Dermis microvascular lymphatic vessel endothelial cell (primary cell): ENCODE measurements at regions not wholly inside any gene's neighbourhood (a gene's known extent, or its start where the extent isn't known, plus 50 kb on each side); places are given as distances from the start of the nearest gene placed in this dataset.

ENCODE experiments used
- DNase-seq, 2 donors: peaks; one replicate each; pipeline versions ENCODE4 v3.0.0 to v3.0.0-alpha.2; 2010; ENCODE audit warnings: low read depth in 2 of 2

DNA sequence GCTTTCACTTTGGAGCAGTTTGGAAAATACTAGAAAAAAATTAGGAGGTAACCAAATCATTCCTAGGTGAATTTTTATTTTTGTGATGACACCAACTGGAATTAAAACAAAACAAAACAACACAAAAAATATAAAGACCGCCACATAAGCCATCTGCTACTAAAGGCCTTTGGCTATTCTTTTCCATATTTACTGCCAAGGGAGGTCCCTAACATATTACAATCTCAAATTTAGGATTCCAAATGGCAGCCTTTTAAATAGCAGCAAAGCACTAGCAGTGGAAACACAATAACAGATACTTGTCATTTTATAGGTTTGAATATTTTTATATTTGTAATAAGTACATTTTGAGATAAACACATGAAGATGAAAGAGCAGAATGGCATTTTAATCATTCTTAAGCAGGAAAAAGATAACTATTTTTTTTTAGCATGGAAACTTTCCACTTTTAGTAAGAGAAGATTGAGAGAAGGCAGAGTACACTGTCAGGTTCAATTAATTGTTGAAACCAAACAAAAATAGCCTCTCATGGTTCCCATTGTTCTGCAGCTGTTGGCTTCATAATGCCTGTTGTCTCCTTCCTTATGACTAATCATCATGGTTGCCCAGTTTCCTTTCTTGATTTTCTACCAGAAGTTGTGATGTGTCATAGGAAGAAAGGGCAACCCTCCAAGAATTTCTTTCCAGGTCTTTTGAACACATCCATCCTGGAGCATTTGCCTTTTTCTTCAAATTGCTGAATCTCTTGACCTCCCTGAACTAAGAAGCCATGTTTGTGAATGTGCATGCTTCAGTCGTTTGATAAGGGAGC, 219.0 kb upstream of the EMCN start:
- peak; percentile 25 to 97 for DNase-seq

DNA sequence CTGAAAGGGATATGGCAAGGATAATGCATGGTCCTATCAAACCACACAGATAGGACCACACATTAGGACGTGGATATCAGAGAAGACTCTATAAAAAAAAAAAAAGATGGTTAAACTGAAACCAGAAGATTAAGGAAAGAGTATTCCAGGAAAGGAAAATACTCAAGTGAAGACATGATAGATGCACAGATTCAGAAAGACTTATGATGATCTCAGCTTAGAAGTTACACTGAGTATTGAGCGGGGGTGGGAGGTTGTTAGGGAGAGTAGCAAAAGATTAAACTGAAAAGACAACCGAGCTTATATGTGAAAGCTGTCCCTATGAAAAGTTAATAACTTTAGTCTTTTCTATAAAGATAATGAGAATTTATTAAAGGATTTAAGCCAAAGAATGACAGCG, 211.0 kb upstream of the EMCN start:
- no peak for DNase-seq

DNA sequence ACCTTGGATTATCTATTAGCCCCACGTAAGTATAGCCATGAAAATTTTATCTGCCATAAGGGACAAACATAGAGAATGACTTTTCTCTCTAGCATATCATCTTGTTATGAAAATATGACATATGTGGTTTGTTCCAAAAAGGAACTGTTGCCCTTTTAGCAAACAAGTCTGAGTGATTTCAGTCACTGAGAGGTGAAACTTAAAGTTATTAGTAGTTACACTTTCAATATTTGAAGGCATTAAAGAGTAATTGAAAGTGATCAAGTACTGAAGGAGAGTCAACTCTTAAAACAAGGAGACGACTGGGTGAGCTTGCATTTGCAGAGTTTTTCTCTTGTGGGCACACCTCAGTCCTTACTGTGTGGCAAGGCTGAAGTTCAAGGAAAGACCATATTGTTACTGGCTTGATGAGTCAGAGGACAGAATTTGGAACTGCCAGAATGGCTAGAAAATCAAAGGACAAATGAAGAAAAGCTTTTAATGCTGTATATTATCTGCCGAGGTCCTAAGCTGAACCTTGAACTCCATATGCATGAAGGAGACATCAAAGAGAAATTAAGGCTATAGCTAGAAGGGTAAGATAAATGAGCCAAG, 205.1 kb upstream of the EMCN start:
- DNase-seq = no peak

DNA sequence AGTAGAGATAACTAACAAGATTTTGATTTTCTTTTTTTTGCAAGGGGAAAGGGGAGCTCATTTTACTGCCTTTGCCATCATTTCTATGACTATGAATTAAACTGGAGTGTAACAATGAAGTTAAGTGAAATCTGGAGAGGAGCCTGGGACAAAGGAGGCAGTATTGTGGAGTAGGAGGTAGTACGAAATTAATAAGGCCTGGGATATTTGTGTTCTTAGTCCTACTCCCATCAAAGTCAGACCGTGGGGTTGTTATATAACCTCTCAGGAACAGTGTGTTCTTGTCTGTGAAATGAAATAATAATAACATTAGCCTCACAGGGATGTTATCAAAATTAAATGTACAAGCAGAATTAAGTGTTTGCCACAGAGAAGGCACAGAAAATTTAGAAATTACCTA, 204.3 kb upstream of the EMCN start:
- DNase-seq = no peak

DNA sequence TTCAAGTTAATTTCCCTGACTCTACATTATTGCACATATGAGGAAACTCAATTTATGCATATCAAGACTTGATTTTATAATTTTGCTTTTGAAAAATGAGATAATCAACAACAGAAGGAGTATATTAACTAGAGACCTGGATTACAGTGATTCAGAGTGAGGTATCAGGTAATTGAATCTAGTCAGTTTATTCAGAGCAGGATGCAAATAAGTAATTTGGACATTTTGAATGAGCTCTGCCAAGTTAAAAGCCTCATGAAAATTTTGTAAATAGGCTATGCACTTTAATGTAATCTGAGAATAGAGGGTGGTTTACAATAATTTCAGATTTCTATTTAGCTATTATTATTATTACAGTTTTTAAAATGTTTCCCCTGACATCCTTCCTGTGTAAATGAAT, 203.7 kb upstream of the EMCN start:
- DNase-seq = no peak

DNA sequence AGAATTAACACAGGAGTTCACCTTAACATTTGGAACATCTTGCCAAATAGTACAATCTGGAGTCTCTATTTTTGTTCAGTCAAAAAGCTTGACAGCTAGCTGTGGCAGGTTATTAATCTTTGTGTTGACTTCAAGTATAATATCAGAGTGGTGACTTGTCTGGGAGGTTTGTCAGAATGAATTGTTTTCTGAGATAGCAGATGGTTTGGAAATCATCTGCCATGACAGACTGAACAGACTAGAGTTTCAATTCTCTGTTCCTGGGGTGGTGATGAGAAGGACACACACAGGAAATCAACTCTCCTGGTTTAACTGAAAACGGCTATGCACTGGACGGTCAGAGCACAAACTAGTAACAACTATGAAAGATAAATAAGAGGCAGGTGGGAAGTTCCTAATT, 203.3 kb upstream of the EMCN start:
- no peak for DNase-seq

DNA sequence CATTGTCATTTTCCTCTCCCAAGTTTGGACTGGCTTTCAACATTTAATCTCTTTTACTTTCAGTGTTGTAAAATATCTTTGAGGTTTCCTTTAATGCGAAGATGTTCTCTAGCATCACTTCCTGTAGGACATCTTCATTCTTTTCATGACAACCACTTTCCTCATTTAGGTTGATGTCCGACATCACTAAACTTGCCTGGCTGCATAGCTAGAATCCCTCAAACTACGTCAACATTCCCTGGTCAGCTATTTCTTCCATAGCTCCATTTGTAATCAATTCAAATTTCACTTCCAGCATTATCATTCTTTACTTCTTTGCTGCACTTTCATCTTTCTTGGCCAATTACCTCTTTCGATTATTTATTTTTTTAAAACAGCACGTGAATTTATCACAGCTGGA, 198.6 kb upstream of the EMCN start:
- no peak for DNase-seq

DNA sequence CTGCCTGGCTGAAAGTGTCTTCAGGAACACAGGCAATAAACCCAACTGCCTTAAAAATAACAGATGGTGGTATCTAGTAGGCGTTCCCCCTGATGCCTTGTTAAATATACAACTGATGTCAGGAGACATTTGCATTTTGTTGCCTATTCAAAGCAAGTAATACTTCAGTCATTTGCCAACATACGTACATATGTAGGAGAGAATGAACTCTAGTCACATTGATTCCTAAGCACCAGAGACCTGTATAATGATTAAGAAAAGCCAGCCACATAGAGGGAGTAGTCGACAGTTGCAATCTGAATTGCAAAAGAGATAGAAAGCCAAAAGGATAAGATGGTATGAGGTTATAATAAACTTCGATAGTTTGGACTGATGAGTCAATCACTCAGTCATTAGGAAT, 191.0 kb upstream of the EMCN start:
- no peak for DNase-seq

DNA sequence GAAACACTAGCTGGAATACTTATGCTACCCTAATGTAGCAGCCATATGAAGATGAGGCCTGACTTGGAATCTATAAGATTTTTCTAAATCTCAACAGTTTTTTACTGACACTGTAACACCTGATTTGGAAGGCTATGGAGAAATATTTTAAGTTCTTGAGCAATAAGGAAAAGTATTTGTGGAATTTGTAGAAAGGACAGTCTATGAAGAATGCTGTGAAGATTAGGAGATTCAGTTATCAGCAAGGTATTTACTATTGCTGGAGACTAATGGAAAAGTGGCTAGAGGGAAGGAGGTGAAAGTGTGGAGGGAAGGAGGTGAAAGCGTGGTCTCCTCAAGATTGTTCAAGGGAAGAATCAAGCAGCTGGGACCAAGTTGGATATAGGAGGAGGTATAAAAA, 190.0 kb upstream of the EMCN start:
- no peak for DNase-seq

DNA sequence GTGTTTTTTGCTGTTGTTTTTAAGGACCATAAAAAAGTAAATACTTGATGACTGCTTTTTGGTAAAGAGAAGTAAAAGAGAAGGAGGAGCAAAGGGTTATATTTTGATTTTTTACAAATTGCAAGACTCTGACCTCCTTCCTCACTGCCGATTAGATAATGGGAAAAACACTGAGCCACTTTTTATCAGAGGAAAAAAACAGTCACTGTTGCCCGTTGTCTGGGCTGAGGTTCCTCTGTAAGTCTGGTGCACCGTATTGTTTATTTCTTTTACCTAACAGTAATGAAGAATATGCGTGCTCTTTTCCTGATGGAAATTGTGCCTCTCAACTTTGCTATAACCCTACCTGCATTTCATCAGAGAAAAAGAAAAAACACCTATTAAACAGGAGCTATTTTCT, 178.7 kb upstream of the EMCN start:
- peak in 1 of 2 donors; percentile 59 for DNase-seq

DNA sequence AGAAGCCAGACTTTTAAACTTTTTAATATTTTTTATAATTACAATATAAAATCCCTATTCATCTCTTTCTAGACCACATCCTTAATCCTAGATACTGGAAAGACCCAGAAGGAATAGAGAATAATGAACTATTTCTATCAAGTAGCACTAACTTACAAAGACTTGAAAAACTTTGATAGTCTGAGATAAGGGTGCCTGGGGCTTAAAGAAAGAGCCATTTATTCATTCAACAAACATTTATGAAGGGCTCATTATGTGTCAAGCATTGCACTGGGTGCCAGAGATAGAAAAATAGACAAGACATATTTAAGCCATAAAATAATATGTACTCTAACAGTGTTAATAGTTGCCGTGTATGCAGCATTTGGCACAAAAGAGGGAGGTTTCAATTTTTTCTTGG, 178.0 kb upstream of the EMCN start:
- DNase-seq = no peak

DNA sequence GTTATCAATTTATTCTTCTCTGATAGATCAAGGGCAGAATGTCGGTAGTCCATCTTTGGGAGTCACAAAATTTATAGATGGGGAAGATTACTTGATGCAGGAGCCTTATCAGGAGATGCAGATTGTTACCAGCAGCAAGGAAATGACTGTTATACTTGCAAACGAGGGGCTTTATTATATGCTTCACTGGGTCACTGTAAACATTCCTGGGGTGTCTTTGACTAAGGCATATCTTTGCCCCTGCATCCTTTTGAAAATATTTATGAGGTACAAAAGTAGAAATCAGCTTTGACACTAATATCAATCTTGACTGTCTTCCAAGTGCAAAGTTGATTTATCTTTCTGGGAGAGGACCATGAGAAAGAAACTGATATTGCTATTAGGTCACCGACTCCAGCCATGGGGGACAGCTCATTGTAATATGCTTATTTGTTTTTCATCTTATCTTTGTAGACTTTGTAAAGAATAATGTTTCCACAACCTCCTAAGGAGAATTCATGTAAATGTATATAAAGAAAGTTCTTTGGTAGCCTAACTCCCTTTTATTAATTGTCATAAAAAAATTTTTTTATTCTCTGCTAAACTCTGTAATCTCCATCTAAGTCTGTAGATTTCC, 177.3 kb upstream of the EMCN start:
- peak in 1 of 2 donors; percentile 77 for DNase-seq

DNA sequence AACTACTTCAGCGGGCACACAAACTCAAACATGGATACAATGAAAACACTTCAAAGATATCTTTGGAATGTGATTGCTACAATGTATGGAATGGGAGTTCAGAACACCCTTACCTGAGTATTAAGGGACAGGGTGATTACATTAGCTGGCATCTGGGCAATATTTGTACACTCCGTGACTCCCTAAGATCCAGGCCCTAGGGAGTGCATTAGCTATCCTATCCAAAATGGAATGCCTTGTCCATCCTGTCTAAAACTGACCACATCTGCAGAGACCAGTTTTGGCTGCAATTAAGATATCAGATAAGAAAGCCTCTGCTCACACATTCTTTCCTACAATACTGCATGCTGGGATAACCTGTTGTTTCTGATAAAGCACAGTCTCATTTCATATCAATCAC, 176.6 kb upstream of the EMCN start:
- peak in 1 of 2 donors; percentile 2 for DNase-seq

DNA sequence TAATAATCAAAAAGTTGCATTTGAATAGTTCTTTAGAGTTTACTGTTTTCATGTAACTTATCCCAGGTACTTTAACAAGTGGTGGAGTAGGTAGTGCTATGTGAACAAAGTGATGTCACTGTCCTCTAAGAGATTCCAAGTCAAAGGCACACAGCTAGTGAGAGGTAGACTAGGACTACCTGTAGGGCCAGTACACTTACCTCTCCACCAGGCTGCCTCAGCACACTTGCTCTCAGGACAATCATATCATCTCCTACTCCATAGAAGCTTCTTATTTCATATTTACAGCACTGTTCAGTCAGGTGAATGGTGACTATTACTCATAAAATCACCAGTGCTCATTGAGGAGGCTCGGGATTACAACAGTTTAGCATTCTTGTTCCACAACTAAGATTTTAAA, 173.0 kb upstream of the EMCN start:
- no peak for DNase-seq

DNA sequence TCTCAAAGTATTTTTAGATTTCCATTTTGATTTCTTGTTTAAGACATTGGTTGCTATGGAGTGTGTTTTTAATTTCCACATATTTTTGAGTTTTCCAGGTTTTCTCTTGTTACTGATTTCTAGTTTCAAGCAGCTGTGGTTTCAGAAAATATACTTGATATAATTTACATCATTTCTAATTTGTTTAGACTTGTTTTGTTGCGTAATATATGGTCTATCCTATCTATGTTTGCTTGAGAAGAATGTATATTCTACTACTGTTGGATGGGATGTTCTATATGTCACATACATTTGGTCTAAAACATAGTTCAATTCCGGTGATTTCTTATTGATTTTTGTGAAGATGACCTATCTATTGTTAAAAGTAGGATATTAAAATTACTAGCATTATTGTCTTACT, 170.5 kb upstream of the EMCN start:
- DNase-seq = no peak

DNA sequence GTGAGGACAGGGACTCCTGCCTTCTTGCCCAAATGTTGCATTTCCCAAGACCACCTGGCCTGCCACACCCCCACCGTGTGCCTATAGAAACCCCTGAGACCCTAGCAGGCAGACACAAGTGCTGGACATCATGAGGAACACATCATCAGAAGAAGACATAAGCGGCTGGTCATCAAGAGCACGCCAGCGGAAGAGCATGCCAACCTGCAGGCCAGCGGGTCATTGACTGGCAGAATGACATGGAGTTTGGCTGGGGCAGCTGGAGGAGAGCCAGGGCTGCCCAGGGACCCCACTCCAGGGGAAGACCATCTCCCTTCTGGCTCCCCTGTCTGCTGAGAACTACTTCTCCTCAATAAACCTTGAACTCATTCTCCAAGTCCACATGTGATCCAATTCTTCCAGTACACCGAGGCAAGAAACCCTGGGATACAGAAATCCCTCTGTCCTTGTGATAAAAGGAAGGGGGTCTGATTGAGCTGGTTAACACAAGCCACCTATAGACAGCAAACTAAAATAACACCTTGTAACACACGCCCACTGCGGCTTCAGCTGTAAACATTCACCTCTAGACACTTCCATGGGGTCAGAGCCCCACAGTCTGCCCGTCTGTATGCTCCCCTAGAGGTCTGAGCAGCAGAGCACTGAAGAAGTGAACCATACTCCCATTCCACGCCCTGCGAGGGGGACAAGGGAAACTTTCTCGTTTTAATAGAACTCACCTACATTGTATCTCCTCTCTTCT, 164.8 kb upstream of the EMCN start:
- DNase-seq = no peak

DNA sequence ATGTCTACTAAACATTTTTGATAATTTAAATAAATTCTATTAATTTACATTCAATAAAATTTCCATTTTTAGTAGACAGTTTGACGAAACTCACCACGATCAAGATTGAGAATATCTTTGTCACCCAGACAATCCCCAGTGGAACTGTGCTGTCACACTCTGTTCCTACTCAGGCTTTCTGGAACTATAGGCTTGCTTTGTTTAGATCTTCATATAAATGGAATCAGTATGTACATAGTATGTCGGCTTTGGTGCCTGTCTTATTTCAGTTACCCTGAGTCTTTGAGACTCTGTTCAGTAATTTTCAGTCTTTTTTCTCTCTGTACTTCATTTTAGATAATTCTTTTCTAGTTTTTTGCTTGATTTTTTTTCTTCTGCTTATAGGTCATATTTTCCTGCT, 163.5 kb upstream of the EMCN start:
- DNase-seq = no peak

DNA sequence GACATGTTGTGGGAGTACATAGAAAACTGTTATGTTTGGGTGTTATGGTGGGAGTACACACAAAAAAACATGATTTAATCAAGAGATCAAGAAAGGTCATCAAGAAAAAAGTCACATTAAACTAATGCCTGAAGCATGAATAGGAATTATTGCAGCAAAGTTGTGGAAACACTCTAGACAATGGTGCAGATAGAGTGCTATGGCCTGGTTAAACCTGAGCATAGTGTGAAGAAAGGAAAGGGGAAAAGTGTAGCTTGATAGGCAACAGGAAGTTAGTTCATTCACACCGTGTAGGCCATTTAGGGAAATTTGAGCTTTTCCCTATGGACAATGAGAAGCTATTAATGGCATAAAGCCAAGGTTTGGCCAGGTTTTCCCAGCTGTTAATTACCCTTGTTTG, 162.1 kb upstream of the EMCN start:
- DNase-seq = peak in 1 of 2 donors; percentile 29

DNA sequence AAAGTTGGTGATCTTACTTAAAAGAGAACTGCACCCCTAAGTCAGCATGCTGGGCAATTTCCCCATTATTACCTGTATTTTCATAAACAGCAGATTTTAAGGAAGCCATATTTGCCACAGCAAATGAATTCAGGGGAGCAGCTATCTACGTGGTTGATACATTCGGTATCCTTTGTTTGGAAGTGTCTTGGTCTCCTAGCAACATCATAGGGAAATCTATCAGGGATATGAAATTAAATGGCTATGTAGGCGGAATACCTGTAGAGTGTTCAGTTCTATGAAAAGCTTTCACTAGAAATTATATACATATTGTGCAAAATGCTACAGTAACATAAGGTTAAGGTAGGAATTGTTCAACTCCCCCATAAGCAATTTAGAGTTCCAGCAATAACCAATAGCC, 157.2 kb upstream of the EMCN start:
- DNase-seq = no peak

DNA sequence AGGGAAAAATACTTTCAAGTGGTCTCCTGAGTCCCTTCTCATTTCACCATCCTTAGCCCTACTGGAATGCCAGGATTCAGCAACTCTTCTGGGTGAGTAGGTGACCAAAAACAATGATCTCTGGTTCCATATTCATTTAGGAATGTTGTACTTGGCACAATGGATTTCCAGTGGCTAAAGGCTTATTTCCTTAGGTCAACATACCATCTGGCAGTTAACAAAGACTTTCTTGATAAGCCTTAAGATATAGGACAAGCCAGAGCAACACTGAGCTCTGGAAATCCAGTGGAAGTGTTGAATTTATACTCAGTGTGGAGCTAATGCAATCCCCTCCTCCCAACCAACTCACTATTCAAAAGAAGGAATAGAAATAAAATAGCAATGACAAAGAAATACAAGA, 139.4 kb upstream of the EMCN start:
- DNase-seq = peak; percentile 20 to 93

DNA sequence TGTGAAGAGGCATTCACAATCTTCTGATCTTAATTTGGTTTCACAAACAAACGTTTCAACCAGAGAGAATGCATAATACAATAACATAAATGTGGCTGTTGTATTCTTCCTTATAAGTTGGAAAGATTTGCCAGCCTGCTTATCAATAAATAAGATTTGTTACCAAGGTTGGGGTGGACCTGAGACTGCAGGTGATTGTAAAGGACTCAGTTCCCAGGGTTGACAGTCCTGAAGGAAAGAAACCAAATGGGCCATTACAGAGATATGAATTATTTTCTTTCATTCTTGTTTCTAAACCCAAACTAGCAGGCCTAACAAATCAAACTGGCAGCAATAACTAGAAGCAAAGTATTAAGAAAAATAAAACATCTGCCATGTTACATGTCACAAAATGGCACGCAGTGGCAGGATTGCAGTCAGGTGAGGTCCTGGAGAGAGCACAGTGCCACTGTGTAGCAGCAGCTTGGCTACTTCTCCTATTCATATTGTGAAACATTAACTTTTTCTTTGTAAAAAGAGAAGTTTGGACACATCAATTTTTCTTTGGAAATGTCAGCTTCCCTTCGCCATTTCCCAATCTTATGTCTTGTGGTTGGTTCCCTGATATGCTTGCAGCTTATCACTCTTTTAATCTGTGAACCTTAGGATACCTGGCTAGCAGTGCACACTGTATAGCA, 133.8 kb upstream of the EMCN start:
- no peak for DNase-seq

DNA sequence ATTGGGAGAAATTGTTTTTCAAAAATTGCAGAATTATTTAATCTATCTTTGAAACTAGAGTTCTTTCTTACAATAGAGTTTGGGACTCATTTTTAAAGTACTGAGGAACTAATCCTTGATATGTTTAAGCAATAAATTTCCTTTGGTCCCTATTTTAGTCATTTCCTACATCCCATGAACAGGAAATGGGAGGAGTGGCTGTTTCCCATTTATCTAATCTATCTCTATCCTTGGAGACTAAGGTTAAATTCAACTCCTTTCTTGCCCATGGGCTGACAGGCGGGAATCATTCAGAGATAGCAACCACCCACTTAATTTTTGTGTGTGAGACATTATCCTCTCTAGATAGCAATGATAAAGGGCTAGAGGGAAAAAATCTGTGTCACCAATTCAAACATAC, 131.6 kb upstream of the EMCN start:
- DNase-seq = peak in 1 of 2 donors; percentile 36
